IMR-90 (cell line): ENCODE measurements at regions not wholly inside any gene's neighbourhood (a gene's known extent, or its start where the extent isn't known, plus 50 kb on each side); places are given as distances from the start of the nearest gene placed in this dataset.

Experiments
- ATAC-seq: fragments of 200-7000 bp; cut with Tn5 transposase; 2 replicates; pipeline ENCODE4 v1.9.1; 2020; ENCODE audit warnings: low read depth, mild to moderate bottlenecking, moderate library complexity
- BruUV-seq: library from RNA; stranded (reverse); fragments of 400-500 nt; replicated peaks from 2 replicates; lab custom pipeline; 2021; lab: Mats Ljungman, UMichigan
- CTCF ChIA-PET: fragments of 300-600 bp; formaldehyde crosslinking; extraction: SDS; loops from one replicate; lab custom pipeline; 2021; ENCODE audit warnings: antibody characterized with exemption; lab: Yijun Ruan, JAX
- POLR2A ChIA-PET: fragments of 300-600 bp; sonication (Branson Sonifier 250); formaldehyde crosslinking; loops from one replicate; lab custom pipeline; 2022; ENCODE audit warnings: antibody characterized with exemption; ENCODE audit not compliant: unreplicated experiment; lab: Charles Lee
- DNase-seq: peaks from one replicate; pipeline ENCODE4 v3.0.0; 2013
- H2AFZ ChIP-seq: replicated peaks from 2 replicates; pipeline ENCODE3; 2013; ENCODE audit warnings: low read length, mild to moderate bottlenecking; ENCODE audit not compliant: poor library complexity
- H2AK5ac ChIP-seq: 2 replicates; pipeline ENCODE4 v1.6.1; 2013; ENCODE audit warnings: low read depth, low read length, inconsistent platforms
- H2AK9ac ChIP-seq: replicated peaks from 2 replicates; pipeline ENCODE3; 2013; ENCODE audit warnings: mild to moderate bottlenecking, low read depth, low read length, moderate library complexity; ENCODE audit not compliant: poor library complexity
- H2BK120ac ChIP-seq: 2 replicates; pipeline ENCODE4 v1.6.1; 2013; ENCODE audit warnings: low read depth, low read length, inconsistent platforms
- H2BK15ac ChIP-seq: 3 replicates; pipeline ENCODE4 v1.6.1; 2013; ENCODE audit warnings: low read depth, low read length, inconsistent platforms
- H2BK20ac ChIP-seq: 2 replicates; pipeline ENCODE4 v1.6.1; 2013; ENCODE audit warnings: low read depth, mild to moderate bottlenecking, inconsistent platforms, low read length, moderate library complexity
- H2BK5ac ChIP-seq: 2 replicates; pipeline ENCODE4 v1.6.1; 2013; ENCODE audit warnings: mild to moderate bottlenecking, low read depth, low read length, inconsistent platforms; ENCODE audit not compliant: poor library complexity, severe bottlenecking
- H3K14ac ChIP-seq: replicated peaks from 2 replicates; pipeline ENCODE4 v1.6.1; 2013; ENCODE audit warnings: low read depth, low read length, inconsistent platforms
- H3K18ac ChIP-seq: 2 replicates; pipeline ENCODE4 v1.6.1; 2013; ENCODE audit warnings: low read depth, low read length, control low read depth
- H3K23ac ChIP-seq: 2 replicates; pipeline ENCODE4 v1.6.1; 2013; ENCODE audit warnings: low read depth, low read length, inconsistent platforms
- H3K27ac ChIP-seq: 2 replicates; pipeline ENCODE4 v1.5.1; 2013; ENCODE audit warnings: mild to moderate bottlenecking, control low read depth, low read length; ENCODE audit not compliant: insufficient read depth
- H3K27me3 ChIP-seq: 2 replicates; pipeline ENCODE4 v1.6.1; 2013; ENCODE audit warnings: low read length; ENCODE audit not compliant: control insufficient read depth, insufficient read depth
- H3K36me3 ChIP-seq: 2 replicates; pipeline ENCODE4 v1.6.1; 2013; ENCODE audit warnings: low read length, mixed read lengths; ENCODE audit not compliant: control insufficient read depth, insufficient read depth
- H3K4ac ChIP-seq: 2 replicates; pipeline ENCODE4 v1.6.1; 2013; ENCODE audit warnings: low read depth, low read length, inconsistent platforms
- H3K4me1 ChIP-seq: 2 replicates; pipeline ENCODE4 v1.6.1; 2013; ENCODE audit warnings: low read length, mixed read lengths; ENCODE audit not compliant: control insufficient read depth, insufficient read depth
- H3K4me2 ChIP-seq: 2 replicates; pipeline ENCODE4 v1.6.1; 2013; ENCODE audit warnings: low read depth, mild to moderate bottlenecking, control low read depth, low read length, moderate library complexity
- H3K4me3 ChIP-seq: 2 replicates; pipeline ENCODE4 v1.5.1; 2013; ENCODE audit warnings: low read depth, mild to moderate bottlenecking, control low read depth, low read length, moderate library complexity; ENCODE audit not compliant: insufficient read depth
- H3K56ac ChIP-seq: 2 replicates; pipeline ENCODE4 v1.6.1; 2013; ENCODE audit warnings: low read length, inconsistent platforms; ENCODE audit not compliant: insufficient read depth; ENCODE audit errors: extremely low read depth
- H3K79me1 ChIP-seq, 2 experiments: 2 replicates each; pipeline ENCODE4 v1.6.1; 2013; ENCODE audit warnings: low read length in 2 of 2, inconsistent platforms in 1 of 2, low read depth in 1 of 2
- H3K9ac ChIP-seq: 2 replicates; pipeline ENCODE4 v1.6.1; 2013; ENCODE audit warnings: low read depth, low read length, control low read depth
- H3K9me1 ChIP-seq: 2 replicates; pipeline ENCODE4 v1.6.1; 2013; ENCODE audit warnings: low read length, inconsistent platforms; ENCODE audit not compliant: insufficient read depth
- H3K9me3 ChIP-seq: 2 replicates; pipeline ENCODE4 v1.6.1; 2013; ENCODE audit warnings: low read length; ENCODE audit not compliant: control insufficient read depth, insufficient read depth
- H4K20me1 ChIP-seq: 2 replicates; pipeline ENCODE4 v1.6.1; 2013; ENCODE audit warnings: low read length, inconsistent platforms; ENCODE audit not compliant: insufficient read depth
- H4K5ac ChIP-seq: 2 replicates; pipeline ENCODE4 v1.6.1; 2013; ENCODE audit warnings: mild to moderate bottlenecking, low read depth, low read length, control low read depth
- H4K8ac ChIP-seq, 2 experiments: 2 replicates each; pipeline ENCODE4 v1.6.1; 2013; ENCODE audit warnings: low read depth in 2 of 2, low read length in 2 of 2, control low read depth in 1 of 2, inconsistent platforms in 1 of 2
- H4K91ac ChIP-seq: 2 replicates; pipeline ENCODE4 v1.6.1; 2013; ENCODE audit warnings: low read depth, low read length, inconsistent platforms; ENCODE audit not compliant: insufficient read depth
- BHLHE40 ChIP-seq: fragments of 150-350 bp; IDR thresholded peaks from 2 replicates; pipeline ENCODE4 v1.6.1; 2016; ENCODE audit warnings: mild to moderate bottlenecking, low read depth, low read length
- CEBPB ChIP-seq: IDR thresholded peaks from 2 replicates; pipeline ENCODE4 v1.6.1; 2012; ENCODE audit warnings: low read depth, low read length, improper control_type of control experiment
- CHD1 ChIP-seq: IDR thresholded peaks from 2 replicates; pipeline ENCODE4 v1.6.1; 2012; ENCODE audit warnings: low read depth, low read length, improper control_type of control experiment
- CTCF ChIP-seq: conservative IDR thresholded peaks from 2 replicates; pipeline ENCODE4 v1.5.1; 2012; ENCODE audit warnings: mild to moderate bottlenecking, low read depth, low read length, improper control_type of control experiment
- ELK1 ChIP-seq: fragments of 150-350 bp; IDR thresholded peaks from 2 replicates; pipeline ENCODE4 v1.6.1; 2016; ENCODE audit warnings: low read depth, mild to moderate bottlenecking, low read length, moderate library complexity, borderline replicate concordance
- FOS ChIP-seq: fragments of 150-350 bp; IDR thresholded peaks from 2 replicates; pipeline ENCODE4 v1.6.1; 2016; ENCODE audit warnings: low read depth, low read length
- MAFK ChIP-seq: IDR thresholded peaks from 2 replicates; pipeline ENCODE4 v1.6.1; 2012; ENCODE audit warnings: low read depth, low read length, improper control_type of control experiment
- MAZ ChIP-seq: IDR thresholded peaks from 2 replicates; pipeline ENCODE4 v1.6.1; 2012; ENCODE audit warnings: low read depth, mild to moderate bottlenecking, low read length, improper control_type of control experiment, moderate library complexity, borderline replicate concordance
- MXI1 ChIP-seq: IDR thresholded peaks from 2 replicates; pipeline ENCODE4 v1.6.1; 2012; ENCODE audit warnings: low read depth, mild to moderate bottlenecking, low read length, moderate library complexity, borderline replicate concordance
- NFE2L2 ChIP-seq: fragments of 150-350 bp; IDR thresholded peaks from 2 replicates; pipeline ENCODE4 v1.6.1; 2016; ENCODE audit warnings: low read depth, mild to moderate bottlenecking, low read length
- POLR2A ChIP-seq: IDR thresholded peaks from 2 replicates; pipeline ENCODE4 v1.6.1; 2012; ENCODE audit warnings: mild to moderate bottlenecking, low read depth, low read length
- RAD21 ChIP-seq: IDR thresholded peaks from 2 replicates; pipeline ENCODE4 v1.6.1; 2012; ENCODE audit warnings: low read length, improper control_type of control experiment
- RCOR1 ChIP-seq: IDR thresholded peaks from 2 replicates; pipeline ENCODE4 v1.6.1; 2012; ENCODE audit warnings: mild to moderate bottlenecking, low read length, improper control_type of control experiment; ENCODE audit not compliant: insufficient replicate concordance
- RFX5 ChIP-seq: IDR thresholded peaks from 2 replicates; pipeline ENCODE4 v1.8.0; 2012; ENCODE audit warnings: low read depth, mild to moderate bottlenecking, low read length, moderate library complexity
- SMC3 ChIP-seq: fragments of 150-350 bp; IDR thresholded peaks from 2 replicates; pipeline ENCODE4 v1.6.1; 2016; ENCODE audit warnings: low read depth, mild to moderate bottlenecking, antibody characterized with exemption, low read length, moderate library complexity
- USF2 ChIP-seq: fragments of 150-350 bp; IDR thresholded peaks from 2 replicates; pipeline ENCODE4 v1.6.1; 2017; ENCODE audit warnings: mild to moderate bottlenecking, antibody characterized with exemption, low read length, low read depth
- WGBS, 2 experiments: methylation state at CpG; one replicate each; pipeline versions ENCODE4 v1.1.5 to v1.1.7; 2013; ENCODE audit warnings: missing lambda C conversion rate in 2 of 2; ENCODE audit not compliant: insufficient read length in 1 of 2; ENCODE audit errors: extremely low coverage in 2 of 2; 5-methylcytosine and 5-hydroxymethylcytosine counted together
- dilution Hi-C: fragments of 300-500 bp; cut with HindIII; formaldehyde crosslinking; loops from one replicate; pipeline ENCODE4 v1.14.3; 2018; ENCODE audit warnings: low sequenced_read_pairs; ENCODE audit not compliant: unreplicated experiment
- in situ Hi-C: fragments of 300-500 bp; cut with MboI; formaldehyde crosslinking; loops from 3 replicates; pipeline ENCODE4 v1.14.3; 2019; ENCODE audit warnings: low sequenced_read_pairs, inconsistent platforms, mixed read lengths
- intact Hi-C: fragments of 100-400 bp; cut with micrococcal nuclease; formaldehyde crosslinking; loops from 2 replicates; pipeline ENCODE4 v1.10.0; 2022

GRCh38 chr2:40874380-40874779 lies 422.5 kb upstream of the SLC8A1 start:
- Histone ChIP-seq H3K27me3 (no peaks in the 10 kb centered on the region), H2BK15ac (no peak overlapping the region), H3K9me3 (no peaks in the 10 kb centered on the region), H3K14ac (no peak overlapping the region), H3K36me3 (no peaks in the 10 kb centered on the region), H4K20me1 (no peaks in the 10 kb centered on the region), H3K27ac (no peak overlapping the region), H3K4ac (no peak overlapping the region), H2BK20ac (no peak overlapping the region), H2BK5ac (no peak overlapping the region), H2BK120ac (no peak overlapping the region), H3K9ac (no peak overlapping the region), H3K56ac (no peak overlapping the region), H4K91ac (no peak overlapping the region), H2AFZ (no peak overlapping the region), H3K4me1 (no peaks in the 10 kb centered on the region), H3K4me3 (no peak overlapping the region), H4K8ac (no peak overlapping the region), H3K23ac (no peak overlapping the region), H4K5ac (no peak overlapping the region), H3K18ac (no peak overlapping the region), H3K4me2 (no peak overlapping the region), H2AK9ac (no peak overlapping the region), H3K9me1 (no peaks in the 10 kb centered on the region), H2AK5ac (no peak overlapping the region), H3K79me1 (no peaks in the 10 kb centered on the region)
- TF ChIP-seq ELK1 = no peak
- no peak for TF ChIP-seq MAZ
- TF ChIP-seq POLR2A = no peak
- TF ChIP-seq RCOR1 = no peak
- TF ChIP-seq RAD21 = no peak
- no peak for TF ChIP-seq RFX5
- no peak for TF ChIP-seq FOS
- TF ChIP-seq CTCF = no peak
- no peak for TF ChIP-seq BHLHE40
- TF ChIP-seq CEBPB = no peak
- TF ChIP-seq SMC3 = no peak
- TF ChIP-seq MXI1 = no peak
- TF ChIP-seq NFE2L2 = no peak
- TF ChIP-seq CHD1 = no peak
- no peak for TF ChIP-seq MAFK
- no peak for TF ChIP-seq USF2
- DNase-seq (no peak), ATAC-seq (no peak)
- no CpG with 5 or more reads among the region's 3 CpGs for WGBS, 2 experiments
- in situ Hi-C loops = no loop called here
- CTCF ChIA-PET = no interaction called here
- intact Hi-C loops = no loop called here
- BruUV-seq = no TSS peak
- POLR2A ChIA-PET = no interaction called here
- dilution Hi-C loops = no loop called here
